22Rv1 (cell line): ENCODE measurements at regions not wholly inside any gene's neighbourhood (a gene's known extent, or its start where the extent isn't known, plus 50 kb on each side); places are given as distances from the start of the nearest gene placed in this dataset.
"Not testable (repeated sequence)": the region's sequence is repeated elsewhere in the genome, so short reads cannot be mapped to it uniquely, and the experiment has no call there.

Experiments
- H3K27ac ChIP-seq: fragments of 450-650 bp; 2 replicates; pipeline ENCODE4 v1.5.1; 2017
- CTCF ChIP-seq: fragments of 450-650 bp; IDR thresholded peaks from 2 replicates; pipeline ENCODE4 v1.5.1; 2017; ENCODE audit warnings: mild to moderate bottlenecking
- ZFX ChIP-seq: fragments of 450-650 bp; IDR thresholded peaks from 2 replicates; pipeline ENCODE4 v1.6.1; 2017; ENCODE audit warnings: antibody characterized with exemption, borderline replicate concordance

- H3K27ac ChIP-seq = not testable (repeated sequence)
- TF ChIP-seq CTCF = peak; percentile 9; the same call in 1 of the 2 replicates
Observed at GRCh38 chr2:138386191-138386590, 115.4 kb upstream of the SPOPL start.

GRCh38 chr2:138389063-138389462 is 112.5 kb upstream of the SPOPL start:
- no peak overlapping the region for H3K27ac ChIP-seq

GRCh38 chr2:138390316-138390945 is 111.1 kb upstream of the SPOPL start:
- TF ChIP-seq ZFX (no peak), CTCF (no peak)
- H3K27ac ChIP-seq = no peak overlapping the region

More at GRCh38 chr2:138389063-138389462, 112.5 kb upstream of the SPOPL start:
- TF ChIP-seq CTCF = no peak
- no peak for TF ChIP-seq ZFX

GRCh38 chr2:138391946-138392345 is 109.6 kb upstream of the SPOPL start:
- TF ChIP-seq CTCF = no peak
- no peak for TF ChIP-seq ZFX
- no peak overlapping the region for H3K27ac ChIP-seq

- no peak overlapping the region for H3K27ac ChIP-seq
- TF ChIP-seq ZFX (no peak), CTCF (no peak)
Observed at GRCh38 chr2:138395565-138396306, 105.8 kb upstream of the SPOPL start.

- TF ChIP-seq CTCF (no peak), ZFX (no peak)
- H3K27ac ChIP-seq = no peak overlapping the region
Observed at GRCh38 chr2:138396843-138397242, 104.7 kb upstream of the SPOPL start.

- no peak for TF ChIP-seq ZFX
- no peak for TF ChIP-seq CTCF
- no peak overlapping the region for H3K27ac ChIP-seq
Observed at GRCh38 chr2:138403431-138403927, 98.1 kb upstream of the SPOPL start.
